Thyroid gland (tissue), 4 donors: ENCODE measurements at regions not wholly inside any gene's neighbourhood (a gene's known extent, or its start where the extent isn't known, plus 50 kb on each side); places are given as distances from the start of the nearest gene placed in this dataset.

ENCODE experiments used
- DNase-seq, 2 donors: peaks; one replicate each; pipeline ENCODE4 v3.0.0-alpha.2; 2019
- H3K27ac ChIP-seq, 3 donors: fragments of 200-600 bp; sonication (generic); 1 replicate in 2 of 3; 2 replicates in 1 of 3; pipeline ENCODE4 v1.5.1; 2016 to 2019; ENCODE audit warnings: mild to moderate bottlenecking in 1 of 3, moderate library complexity in 1 of 3
- H3K27me3 ChIP-seq: fragments of 200-600 bp; sonication (generic); one replicate; pipeline ENCODE4 v1.5.1; 2019
- H3K36me3 ChIP-seq, 2 donors: fragments of 200-600 bp; sonication (generic); one replicate each; pipeline ENCODE4 v1.5.1; 2016 to 2019
- H3K4me1 ChIP-seq, 2 donors: fragments of 200-600 bp; sonication (generic); one replicate each; pipeline ENCODE4 v1.5.1; 2017 to 2019
- H3K4me3 ChIP-seq, 3 donors: fragments of 200-600 bp; sonication (generic); replicated peaks in 1 of 3; 1 replicate in 2 of 3; 2 replicates in 1 of 3; pipeline ENCODE4 v1.5.1; 2016; ENCODE audit warnings: mild to moderate bottlenecking in 1 of 3
- H3K9me3 ChIP-seq: fragments of 200-600 bp; sonication (generic); one replicate; pipeline ENCODE4 v1.5.1; 2017
- POLR2A ChIP-seq, 2 donors: fragments of 450-650 bp; IDR thresholded peaks; one replicate each; pipeline ENCODE4 v1.6.1; 2017; ENCODE audit warnings: antibody characterized with exemption in 2 of 2, mild to moderate bottlenecking in 2 of 2, moderate library complexity in 1 of 2
- WGBS, 2 donors: methylation state at CpG; one replicate each; pipeline ENCODE4 v1.1.5; 2017; 5-methylcytosine and 5-hydroxymethylcytosine counted together
- intact Hi-C: fragments of 100-400 bp; cut with DNase I; formaldehyde crosslinking; loops from one replicate; pipeline ENCODE4 v1.15.1; 2023
- TF ChIP-seq, protein P1 (sequence below), 6 experiments: fragments of 200-600 bp in 3 of 6; fragments of 450-650 bp in 3 of 6; sonication (generic) in 3 of 6; IDR thresholded peaks; one replicate each; pipeline ENCODE4 v1.5.1; 2016 to 2019; ENCODE audit warnings: antibody characterized with exemption in 6 of 6, mild to moderate bottlenecking in 2 of 6, inconsistent platforms in 1 of 6, moderate library complexity in 1 of 6

DNA sequence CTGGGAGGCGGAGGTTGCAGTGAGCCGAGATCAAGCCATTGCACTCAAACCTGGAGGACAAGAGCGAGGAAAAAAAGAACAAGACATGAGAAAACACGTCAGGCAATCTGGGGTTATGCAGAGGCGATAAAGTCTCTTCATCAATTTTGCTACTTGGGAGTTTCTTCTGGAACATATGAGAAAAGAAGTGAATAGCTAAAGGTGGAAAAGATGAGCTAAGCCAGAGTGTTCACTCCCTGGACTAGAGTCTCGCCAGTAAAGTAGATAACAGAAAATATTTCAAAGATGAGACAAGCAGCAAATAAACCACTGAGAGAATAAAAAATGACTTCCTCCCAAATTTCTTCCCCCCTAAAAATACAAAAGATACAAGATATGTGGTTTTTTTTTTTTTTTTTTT is 188.4 kb upstream of the HES1 start:
- no peak for DNase-seq
- Histone ChIP-seq H3K36me3 (no peaks in the 10 kb centered on the region), H3K9me3 (no peaks in the 10 kb centered on the region), H3K4me1 (no peaks in the 10 kb centered on the region), H3K27me3 (no peaks in the 10 kb centered on the region), H3K27ac (no peak overlapping the region), H3K4me3 (no peak overlapping the region)
- 89% methylated on average over 6 of the region's 6 CpGs for WGBS, 2 donors
- no peak for TF ChIP-seq POLR2A (IDR thresholded peaks at IDR 0.05)
- TF ChIP-seq, protein P1, sequence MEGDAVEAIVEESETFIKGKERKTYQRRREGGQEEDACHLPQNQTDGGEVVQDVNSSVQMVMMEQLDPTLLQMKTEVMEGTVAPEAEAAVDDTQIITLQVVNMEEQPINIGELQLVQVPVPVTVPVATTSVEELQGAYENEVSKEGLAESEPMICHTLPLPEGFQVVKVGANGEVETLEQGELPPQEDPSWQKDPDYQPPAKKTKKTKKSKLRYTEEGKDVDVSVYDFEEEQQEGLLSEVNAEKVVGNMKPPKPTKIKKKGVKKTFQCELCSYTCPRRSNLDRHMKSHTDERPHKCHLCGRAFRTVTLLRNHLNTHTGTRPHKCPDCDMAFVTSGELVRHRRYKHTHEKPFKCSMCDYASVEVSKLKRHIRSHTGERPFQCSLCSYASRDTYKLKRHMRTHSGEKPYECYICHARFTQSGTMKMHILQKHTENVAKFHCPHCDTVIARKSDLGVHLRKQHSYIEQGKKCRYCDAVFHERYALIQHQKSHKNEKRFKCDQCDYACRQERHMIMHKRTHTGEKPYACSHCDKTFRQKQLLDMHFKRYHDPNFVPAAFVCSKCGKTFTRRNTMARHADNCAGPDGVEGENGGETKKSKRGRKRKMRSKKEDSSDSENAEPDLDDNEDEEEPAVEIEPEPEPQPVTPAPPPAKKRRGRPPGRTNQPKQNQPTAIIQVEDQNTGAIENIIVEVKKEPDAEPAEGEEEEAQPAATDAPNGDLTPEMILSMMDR (IDR thresholded peaks at IDR 0.05), result no peak
- intact Hi-C loops, result no loop called here

DNA sequence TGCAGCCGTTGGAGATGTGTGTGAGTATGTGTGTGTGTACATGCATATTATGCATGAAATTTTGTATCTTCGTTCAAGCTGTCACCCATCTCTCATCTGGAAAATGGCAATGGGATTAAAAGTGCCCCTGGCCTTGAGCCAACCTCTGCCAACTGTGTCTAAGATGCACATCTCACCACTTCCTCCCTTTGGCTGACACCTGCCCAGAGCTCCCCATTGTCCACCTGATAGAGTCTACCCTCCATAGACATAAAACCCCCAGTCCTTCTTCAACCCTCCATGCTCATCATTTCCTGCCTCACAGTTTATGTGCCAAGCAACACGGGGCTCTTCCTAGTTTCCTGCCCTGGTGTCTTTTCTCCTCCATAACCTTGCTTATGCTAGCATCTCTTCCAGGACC is 187.5 kb upstream of the HES1 start:
- no peaks in the 10 kb centered on the region for H3K36me3 ChIP-seq
- intact Hi-C loops, result no loop called here
- WGBS, 2 donors, result 81 to 83% methylated on average over 3 of the region's 3 CpGs

DNA sequence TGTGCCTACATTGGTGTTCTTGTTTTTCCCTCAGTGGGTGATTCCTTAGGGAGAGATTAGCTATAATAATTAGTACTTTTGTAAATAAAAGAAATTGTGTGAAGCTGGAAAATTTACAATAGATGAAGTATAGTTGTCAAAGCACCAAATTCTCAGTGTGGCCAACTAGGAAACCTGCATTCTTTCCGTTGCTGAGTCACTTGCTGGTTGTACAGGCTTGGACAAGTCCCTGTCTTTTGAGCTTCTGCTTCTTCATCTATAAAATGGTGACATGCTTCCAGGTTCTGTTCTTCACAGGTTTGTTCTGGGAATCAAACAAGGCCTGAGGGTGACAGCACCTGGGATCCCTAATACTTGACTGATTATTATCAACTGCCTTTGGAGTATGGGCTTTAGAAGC is 184.1 kb upstream of the HES1 start:
- no peak for DNase-seq
- H3K27me3 ChIP-seq, result no peaks in the 10 kb centered on the region
- no peak overlapping the region for H3K4me3 ChIP-seq
- H3K36me3 ChIP-seq, result no peaks in the 10 kb centered on the region
- intact Hi-C loops, result no loop called here
- 93 to 96% methylated on average over 1 of the region's 1 CpG for WGBS, 2 donors
- no peaks in the 10 kb centered on the region for H3K9me3 ChIP-seq
- no peak for TF ChIP-seq POLR2A (IDR thresholded peaks at IDR 0.05)
- no peak overlapping the region for H3K27ac ChIP-seq
- no peaks in the 10 kb centered on the region for H3K4me1 ChIP-seq

More for the DNA sequence above, 187.5 kb upstream of the HES1 start:
- no peaks in the 10 kb centered on the region for H3K27me3 ChIP-seq
- H3K9me3 ChIP-seq, result no peaks in the 10 kb centered on the region
- no peak for DNase-seq
- TF ChIP-seq, protein P1 (IDR thresholded peaks at IDR 0.05), result no peak
- TF ChIP-seq POLR2A (IDR thresholded peaks at IDR 0.05), result no peak
- H3K4me1 ChIP-seq, result no peaks in the 10 kb centered on the region
- H3K4me3 ChIP-seq, result no peak overlapping the region
- no peak overlapping the region for H3K27ac ChIP-seq

DNA sequence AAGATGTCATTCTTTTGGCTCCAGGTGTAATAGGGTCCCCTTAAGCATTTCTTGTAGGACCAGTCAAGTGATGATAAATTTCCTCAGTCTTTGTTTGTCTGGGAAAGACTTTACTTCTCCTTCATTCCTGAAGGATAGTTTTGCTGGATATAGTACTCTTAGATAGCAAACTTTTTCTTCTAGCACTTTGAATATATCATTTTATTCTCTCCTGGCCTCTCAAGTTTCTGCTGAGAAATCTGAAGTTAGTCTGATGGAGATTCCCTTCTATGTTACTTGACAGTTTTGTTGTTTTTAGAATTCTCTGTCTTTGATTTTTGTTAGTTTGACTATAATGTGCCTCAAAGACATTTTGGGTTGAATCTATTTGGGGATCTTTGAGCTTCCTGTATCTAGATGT is 181.2 kb upstream of the HES1 start:
- Histone ChIP-seq H3K27ac (no peak overlapping the region), H3K9me3 (no peaks in the 10 kb centered on the region), H3K27me3 (no peaks in the 10 kb centered on the region), H3K4me1 (no peaks in the 10 kb centered on the region), H3K36me3 (no peaks in the 10 kb centered on the region), H3K4me3 (no peak overlapping the region)
- intact Hi-C loops, result no loop called here
- DNase-seq, result no peak
- no peak for TF ChIP-seq POLR2A (IDR thresholded peaks at IDR 0.05)
- TF ChIP-seq, protein P1 (IDR thresholded peaks at IDR 0.05), result no peak

DNA sequence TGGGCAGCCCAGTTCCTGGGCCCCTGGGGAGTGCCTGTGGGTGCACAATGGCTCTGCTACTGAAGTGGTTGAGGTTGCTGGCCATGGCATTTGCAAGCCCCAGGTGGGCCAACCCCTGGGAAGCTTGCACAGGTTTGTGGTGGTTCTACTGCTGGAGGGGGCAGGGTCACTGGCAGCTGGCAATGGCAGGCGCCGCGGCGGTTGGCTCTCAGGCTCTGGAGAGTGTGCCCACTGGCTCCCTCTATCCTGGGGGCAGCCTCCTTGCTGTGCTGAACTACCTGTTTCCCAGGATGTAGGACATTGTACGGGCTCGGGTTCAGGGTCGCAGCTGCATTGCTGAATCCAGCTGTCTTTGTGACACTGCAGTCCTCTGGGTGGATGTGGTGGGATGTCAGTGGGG is 180.2 kb upstream of the HES1 start:
- Histone ChIP-seq H3K36me3 (no peaks in the 10 kb centered on the region), H3K4me3 (no peak overlapping the region), H3K27me3 (no peaks in the 10 kb centered on the region), H3K27ac (no peak overlapping the region), H3K4me1 (no peaks in the 10 kb centered on the region), H3K9me3 (no peaks in the 10 kb centered on the region)
- TF ChIP-seq, protein P1 (IDR thresholded peaks at IDR 0.05), result no peak
- TF ChIP-seq POLR2A (IDR thresholded peaks at IDR 0.05), result no peak
- 95 to 96% methylated on average over 7 of the region's 7 CpGs for WGBS, 2 donors
- DNase-seq, result no peak
- intact Hi-C loops, result no loop called here

DNA sequence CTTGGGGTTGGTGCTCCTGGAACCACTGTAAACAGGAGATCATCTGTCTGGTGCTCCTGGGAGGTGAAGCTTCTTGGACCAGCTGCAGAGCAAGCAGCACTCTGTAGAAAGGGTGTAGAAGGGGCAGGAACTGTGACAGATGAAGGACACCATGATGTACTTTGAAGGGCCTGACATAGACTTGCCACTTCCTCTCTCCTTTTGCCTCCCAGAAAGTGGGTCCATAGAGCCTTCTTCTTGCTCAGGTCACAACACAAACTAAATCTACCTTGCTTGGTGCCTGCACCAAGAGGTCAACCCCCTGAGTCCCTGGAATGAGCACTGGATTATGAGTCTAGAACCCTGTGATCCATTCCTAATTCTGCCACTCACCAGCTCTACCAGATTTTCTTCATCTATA is 176.1 kb upstream of the HES1 start:
- H3K4me1 ChIP-seq, result no peaks in the 10 kb centered on the region
- DNase-seq, result no peak

More for the DNA sequence above, 176.1 kb upstream of the HES1 start:
- Histone ChIP-seq H3K4me3 (no peak overlapping the region), H3K27me3 (no peaks in the 10 kb centered on the region), H3K9me3 (no peaks in the 10 kb centered on the region), H3K36me3 (no peaks in the 10 kb centered on the region), H3K27ac (no peak overlapping the region)
- no peak for TF ChIP-seq POLR2A (IDR thresholded peaks at IDR 0.05)
- TF ChIP-seq, protein P1 (IDR thresholded peaks at IDR 0.05), result no peak
- intact Hi-C loops, result no loop called here
